ENCODE measurements at regions not wholly inside any gene's neighbourhood (a gene's known extent, or its start where the extent isn't known, plus 50 kb on each side); places are given as distances from the start of the nearest gene placed in this dataset.

DNA sequence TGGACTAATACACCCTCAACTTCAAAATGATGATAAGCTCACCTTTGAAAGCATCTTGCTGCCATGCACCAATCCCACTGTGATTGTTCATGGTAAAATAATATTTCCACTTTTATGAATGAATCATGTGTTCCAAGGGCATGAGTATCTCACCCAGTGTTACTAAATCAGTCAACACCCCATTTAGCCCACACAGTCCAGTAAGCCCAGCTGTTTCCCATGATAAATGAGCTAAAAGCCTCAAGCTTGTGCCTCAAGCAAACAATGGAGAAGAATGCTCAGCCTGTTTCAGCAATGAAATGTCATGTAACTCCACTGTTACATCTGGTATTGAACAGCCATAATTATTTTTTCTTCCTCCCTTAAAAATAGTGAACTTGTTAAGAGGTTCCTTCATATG lies 442.5 kb downstream of the XPNPEP1 start:
- no peak for DNase-seq (ENCODE audit: low read depth)

DNA sequence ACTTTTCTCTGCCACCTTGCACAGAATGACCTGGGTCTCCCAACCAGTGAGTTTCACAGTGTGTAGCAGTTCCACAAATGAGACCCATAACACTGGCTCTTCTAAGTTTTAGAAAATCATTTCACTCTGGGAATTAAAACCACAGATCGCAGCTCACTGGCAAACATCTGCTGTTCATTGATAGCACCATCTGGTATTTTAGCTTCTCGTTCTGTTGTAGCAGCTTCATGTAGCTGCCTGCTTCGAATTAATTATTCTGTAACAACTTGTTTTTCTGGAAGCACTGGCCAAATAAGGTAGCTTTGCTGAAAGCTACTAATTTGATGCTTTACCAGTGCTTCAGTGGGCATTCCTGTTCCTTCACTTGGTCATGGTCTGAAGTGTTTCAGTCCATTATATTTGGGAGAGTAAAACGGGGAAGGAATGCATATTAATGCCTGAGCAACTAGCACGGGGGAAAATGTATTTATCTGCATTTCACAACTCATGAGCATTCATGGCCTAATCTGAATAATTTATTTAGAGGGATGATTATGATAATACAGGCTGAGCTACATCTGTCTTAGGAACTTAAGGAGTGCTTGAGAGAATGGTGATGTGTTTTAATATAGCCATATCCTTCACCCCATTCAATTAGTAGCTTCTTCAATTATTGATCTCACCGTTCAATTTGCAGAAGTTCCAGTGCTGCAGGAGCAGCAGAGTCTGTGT lies 447.4 kb downstream of the XPNPEP1 start:
- DNase-seq (ENCODE audit: low read depth), result no peak

GRCh38 chr10:109474812-109475211 lies 448.5 kb downstream of the XPNPEP1 start:
- no peak for DNase-seq (ENCODE audit: low read depth)

DNA sequence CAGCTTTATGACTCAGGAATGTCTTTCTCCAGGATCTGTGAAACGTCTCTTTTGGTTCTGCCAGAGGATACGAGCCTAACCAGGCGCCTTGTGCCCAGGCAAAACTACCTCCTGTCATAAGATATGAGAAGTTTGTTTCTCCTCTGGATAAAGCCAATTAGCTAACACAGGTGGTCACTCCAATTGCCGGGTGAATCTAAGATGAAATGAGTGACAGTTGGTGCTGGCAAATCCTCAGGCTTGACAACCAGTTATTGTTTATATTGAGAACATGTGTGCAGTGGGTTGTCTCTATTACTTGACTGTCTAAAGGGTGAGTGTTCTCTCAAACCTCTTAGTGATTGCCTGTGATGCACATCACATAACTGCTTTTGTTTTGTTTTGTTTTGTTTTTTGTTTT lies 449.1 kb downstream of the XPNPEP1 start:
- DNase-seq (ENCODE audit: low read depth), result no peak

- DNase-seq (ENCODE audit: low read depth), result no peak
Observed at GRCh38 chr10:109467551-109467950, 455.8 kb downstream of the XPNPEP1 start.

GRCh38 chr10:109464949-109465348 lies 458.4 kb downstream of the XPNPEP1 start:
- no peak for DNase-seq (ENCODE audit: low read depth)

- DNase-seq (ENCODE audit: low read depth), result no peak
Observed at GRCh38 chr10:109457302-109457638, 466.0 kb downstream of the XPNPEP1 start.

- DNase-seq (ENCODE audit: low read depth), result no peak
Observed at GRCh38 chr10:109456566-109457301, 466.6 kb downstream of the XPNPEP1 start.

- DNase-seq (ENCODE audit: low read depth), result no peak
Observed at GRCh38 chr10:109454691-109455090, 468.6 kb downstream of the XPNPEP1 start.

- DNase-seq (ENCODE audit: low read depth), result no peak
Observed at GRCh38 chr10:109451879-109452278, 471.4 kb downstream of the XPNPEP1 start.

DNA sequence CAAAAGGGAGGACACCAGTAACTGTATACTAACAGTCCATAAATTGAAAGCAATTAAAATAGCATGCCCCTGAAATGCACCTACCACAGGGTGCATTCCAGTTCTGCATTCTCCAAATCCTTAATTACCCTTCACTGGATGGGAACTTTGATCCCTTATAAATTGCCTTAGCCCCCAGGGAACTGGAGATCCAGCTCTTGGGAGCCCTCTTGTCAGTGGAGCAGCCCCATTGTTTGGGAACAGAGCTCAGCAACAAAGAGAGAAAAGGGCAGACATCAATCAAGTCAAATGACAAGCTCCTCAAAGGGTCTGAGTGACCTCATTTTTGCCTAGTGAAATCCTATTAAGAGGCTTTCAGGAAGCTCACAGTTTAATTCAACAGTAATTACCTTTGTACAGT lies 472.6 kb downstream of the XPNPEP1 start:
- no peak for DNase-seq (ENCODE audit: low read depth)

- no peak for DNase-seq (ENCODE audit: low read depth)
Observed at GRCh38 chr10:109433434-109433833, 489.9 kb downstream of the XPNPEP1 start.

DNA sequence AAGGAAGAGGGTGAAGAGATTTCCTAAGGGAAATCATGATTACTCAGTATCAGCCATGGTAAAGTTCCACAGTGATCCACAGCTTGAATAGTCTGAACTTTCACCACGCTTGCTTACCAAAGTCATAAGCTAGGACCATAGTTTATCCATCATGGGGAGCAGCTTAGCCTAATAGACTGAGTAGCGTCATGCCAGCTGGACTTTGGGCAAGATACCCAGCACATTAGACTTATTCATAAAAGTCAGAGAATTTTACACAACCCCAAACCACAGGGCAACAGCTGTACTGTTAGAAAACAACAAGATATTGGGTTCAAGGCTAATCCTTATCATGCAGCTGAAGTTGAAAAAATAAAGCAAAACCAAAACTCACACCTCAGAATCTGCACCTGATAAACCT lies 491.0 kb downstream of the XPNPEP1 start:
- DNase-seq (ENCODE audit: low read depth), result no peak

- DNase-seq (ENCODE audit: low read depth), result no peak
Observed at GRCh38 chr10:109430799-109431198, 492.5 kb downstream of the XPNPEP1 start.

DNA sequence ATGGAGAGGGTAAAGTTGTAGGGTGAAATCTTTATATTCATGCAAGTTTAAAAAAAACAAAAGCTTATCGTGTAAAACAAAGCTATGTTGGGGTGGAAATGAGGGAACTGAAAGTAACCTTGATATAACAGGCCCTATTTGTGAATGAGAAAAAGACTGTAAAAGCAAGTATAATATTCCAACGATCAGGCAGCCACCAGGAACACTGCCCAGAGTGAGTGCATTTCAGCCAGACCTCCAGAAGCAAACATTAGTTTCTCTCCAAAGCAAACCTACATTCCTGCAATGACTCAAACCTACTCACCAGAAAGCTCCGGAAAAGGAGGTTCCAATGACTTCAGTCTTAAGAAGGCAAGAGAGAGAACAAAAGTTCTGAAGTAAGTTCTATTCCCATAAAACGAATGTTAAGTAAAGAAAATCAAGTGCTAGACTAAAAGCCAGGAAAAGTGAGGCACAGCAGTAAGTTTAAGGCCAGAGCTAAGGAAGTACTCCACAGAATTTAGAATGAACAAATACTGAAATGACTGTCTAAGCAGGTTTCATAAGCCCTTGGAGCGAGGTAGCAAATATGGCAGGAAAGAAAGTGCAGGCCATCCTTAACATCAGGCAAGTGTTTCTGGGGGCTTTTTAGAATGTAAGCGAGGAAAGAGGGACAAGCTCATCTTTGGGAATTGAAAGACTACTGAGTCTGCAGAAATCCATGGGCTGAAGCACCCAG lies 493.1 kb downstream of the XPNPEP1 start:
- no peak for DNase-seq (ENCODE audit: low read depth)

GRCh38 chr10:109428775-109429491 lies 494.4 kb downstream of the XPNPEP1 start:
- no peak for DNase-seq (ENCODE audit: low read depth)

DNA sequence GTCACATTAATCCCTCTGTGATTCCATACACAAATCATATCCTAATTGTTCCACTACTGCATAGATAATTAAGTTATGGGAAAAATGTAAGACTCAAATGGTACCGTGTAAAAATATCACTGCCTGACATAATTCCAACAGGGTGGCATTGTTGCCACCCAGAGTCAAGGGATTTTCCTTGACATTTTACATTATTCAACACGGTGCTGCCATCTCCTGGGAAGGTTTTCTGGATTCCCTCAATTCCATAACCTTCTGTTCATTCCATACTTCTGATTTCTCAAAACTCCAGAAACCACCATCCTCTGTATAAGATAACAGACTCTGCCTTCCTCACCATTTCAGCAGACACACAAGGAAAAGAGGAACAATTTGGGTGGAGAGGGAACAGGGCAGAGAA lies 495.9 kb downstream of the XPNPEP1 start:
- no peak for DNase-seq (ENCODE audit: low read depth)

DNA sequence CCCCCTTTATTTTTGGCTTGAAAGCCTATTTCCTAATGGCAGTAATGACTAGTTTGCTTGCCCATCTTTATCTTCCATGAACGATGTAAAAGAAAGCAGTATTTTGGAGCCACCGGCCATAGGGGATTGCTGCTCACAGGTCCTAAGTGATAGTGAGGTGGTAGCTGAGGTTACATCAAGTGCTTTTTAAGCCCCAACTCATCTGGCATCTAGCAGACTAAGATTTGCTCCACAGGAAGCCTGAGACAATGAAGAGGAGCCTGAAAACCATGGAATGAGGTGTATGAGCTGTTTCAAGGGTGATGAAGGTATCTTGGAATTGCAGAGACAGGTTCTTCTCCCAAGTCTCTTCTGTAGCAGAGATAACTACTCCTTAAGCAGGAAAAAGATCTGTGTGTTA lies 496.3 kb downstream of the XPNPEP1 start:
- no peak for DNase-seq (ENCODE audit: low read depth)

GRCh38 chr10:109418795-109419194 lies 504.5 kb downstream of the XPNPEP1 start:
- no peak for DNase-seq (ENCODE audit: low read depth)

GRCh38 chr10:109417803-109418202 lies 505.5 kb downstream of the XPNPEP1 start:
- no peak for DNase-seq (ENCODE audit: low read depth)

DNA sequence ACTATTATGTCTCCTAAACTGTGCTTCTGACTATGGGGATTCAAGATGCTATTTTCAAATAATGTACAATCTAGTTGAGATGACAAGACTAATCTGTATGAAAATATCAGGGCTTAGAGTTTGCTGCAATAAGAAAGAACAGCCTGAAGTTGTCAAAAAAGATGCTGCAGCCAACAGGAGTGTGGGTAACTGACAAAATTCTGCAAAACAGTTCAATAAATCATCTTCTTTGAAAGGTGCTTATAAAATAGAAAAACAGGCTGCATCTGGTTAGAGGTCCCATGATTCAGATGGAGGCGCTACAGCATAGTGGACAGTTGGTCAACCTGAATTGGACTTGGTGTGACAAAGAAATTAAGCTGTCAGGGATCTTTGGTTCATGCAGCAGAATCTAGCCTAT lies 511.0 kb downstream of the XPNPEP1 start:
- DNase-seq (ENCODE audit: low read depth), result no peak

GRCh38 chr10:109411917-109412316 lies 511.4 kb downstream of the XPNPEP1 start:
- DNase-seq (ENCODE audit: low read depth), result no peak

DNA sequence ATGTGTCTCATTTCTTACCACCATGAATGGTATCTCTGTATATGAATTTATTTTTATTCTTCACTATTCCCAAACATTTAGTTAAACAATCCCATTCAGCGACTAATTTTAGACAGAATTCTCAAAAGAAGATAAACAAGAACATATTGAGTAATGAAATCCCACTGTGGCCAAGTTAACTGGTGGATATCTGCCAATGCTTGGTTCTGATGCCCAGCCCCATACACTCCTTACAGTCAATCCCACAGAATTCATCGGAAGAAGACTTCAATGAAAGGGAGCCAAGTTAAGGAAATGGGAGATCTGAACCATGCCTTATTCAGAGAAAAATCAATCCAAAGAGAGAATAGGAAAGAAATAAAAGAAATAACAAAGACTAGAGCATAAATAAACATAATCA lies 518.0 kb downstream of the XPNPEP1 start:
- DNase-seq (ENCODE audit: low read depth), result no peak

Measured in fibroblast of gingiva (primary cell).